ENCODE measurements at regions not wholly inside any gene's neighbourhood (a gene's known extent, or its start where the extent isn't known, plus 50 kb on each side); places are given as distances from the start of the nearest gene placed in this dataset.

GRCh38 chr18:46364048-46364447, 259.9 kb downstream of the HAUS1 start:
- TF ChIP-seq CTCF (IDR thresholded peaks at IDR 0.05) (no peak), EP300 (IDR thresholded peaks at IDR 0.05) (no peak)

Measured in tibial nerve (tissue), 4 donors.